ENCODE measurements at regions not wholly inside any gene's neighbourhood (a gene's known extent, or its start where the extent isn't known, plus 50 kb on each side); places are given as distances from the start of the nearest gene placed in this dataset.

GRCh38 chr21:26374817-26375216 is 198.3 kb downstream of the CYYR1 start:
- no peak overlapping the region for H3K4me3 ChIP-seq (ENCODE audit: low read depth, low read length)
- no peaks in the 10 kb centered on the region for H3K9me3 ChIP-seq (ENCODE audit: control insufficient read depth in 2 of 2, low read length in 2 of 2)
- no peaks in the 10 kb centered on the region for H3K4me1 ChIP-seq (ENCODE audit: control insufficient read depth, insufficient read depth, low read length, poor library complexity, severe bottlenecking)
- DNase-seq (no peak), ATAC-seq (ENCODE audit: low read depth in 2 of 2) (no peak)
- peaks cover 0 to 9% (median 3%) of the 10 kb centered on the region in 7 donors for H3K9me3 Mint-ChIP-seq
- H3K27ac Mint-ChIP-seq: no peak overlapping the region
- H3K36me3 ChIP-seq (ENCODE audit: control insufficient read depth, insufficient read depth, low read length): no peaks in the 10 kb centered on the region
- H3K36me3 Mint-ChIP-seq: no peaks in the 10 kb centered on the region
- H3K27ac ChIP-seq (ENCODE audit: insufficient read depth, low read length, poor library complexity, severe bottlenecking): no peak overlapping the region
- no peaks in the 10 kb centered on the region for H3K27me3 Mint-ChIP-seq
- no peaks in the 10 kb centered on the region for H3K27me3 ChIP-seq (ENCODE audit: control insufficient read depth, insufficient read depth, low read length)
- no peaks in the 10 kb centered on the region for H3K4me1 Mint-ChIP-seq
- no peak overlapping the region for H3K4me3 Mint-ChIP-seq

GRCh38 chr21:26368591-26369320 is 198.2 kb upstream of the APP start:
- Mint-ChIP-seq H3K4me1 (no peaks in the 10 kb centered on the region), H3K9me3 (peaks cover 0 to 5% (median 0%) of the 10 kb centered on the region in 7 donors), H3K27ac (no peak overlapping the region), H3K36me3 (no peaks in the 10 kb centered on the region), H3K4me3 (no peak overlapping the region), H3K27me3 (no peaks in the 10 kb centered on the region)
- Histone ChIP-seq H3K27ac (ENCODE audit: insufficient read depth, low read length, poor library complexity, severe bottlenecking) (no peak overlapping the region), H3K36me3 (ENCODE audit: control insufficient read depth, insufficient read depth, low read length) (no peaks in the 10 kb centered on the region), H3K4me3 (ENCODE audit: low read depth, low read length) (no peak overlapping the region), H3K27me3 (ENCODE audit: control insufficient read depth, insufficient read depth, low read length) (no peaks in the 10 kb centered on the region), H3K9me3 (ENCODE audit: control insufficient read depth in 2 of 2, low read length in 2 of 2) (no peaks in the 10 kb centered on the region), H3K4me1 (ENCODE audit: control insufficient read depth, insufficient read depth, low read length, poor library complexity, severe bottlenecking) (no peaks in the 10 kb centered on the region)
- DNase-seq (no peak), ATAC-seq (ENCODE audit: low read depth in 2 of 2) (no peak)

- H3K27ac Mint-ChIP-seq: no peak overlapping the region
- no peaks in the 10 kb centered on the region for H3K4me1 ChIP-seq (ENCODE audit: control insufficient read depth, insufficient read depth, low read length, poor library complexity, severe bottlenecking)
- H3K36me3 ChIP-seq (ENCODE audit: control insufficient read depth, insufficient read depth, low read length): no peaks in the 10 kb centered on the region
- DNase-seq (no peak), ATAC-seq (ENCODE audit: low read depth in 2 of 2) (no peak)
- H3K4me1 Mint-ChIP-seq: no peaks in the 10 kb centered on the region
- H3K36me3 Mint-ChIP-seq: no peaks in the 10 kb centered on the region
- no peak overlapping the region for H3K27ac ChIP-seq (ENCODE audit: insufficient read depth, low read length, poor library complexity, severe bottlenecking)
- H3K4me3 ChIP-seq (ENCODE audit: low read depth, low read length): no peak overlapping the region
- no peaks in the 10 kb centered on the region for H3K27me3 ChIP-seq (ENCODE audit: control insufficient read depth, insufficient read depth, low read length)
- H3K27me3 Mint-ChIP-seq: no peaks in the 10 kb centered on the region
- H3K9me3 Mint-ChIP-seq: peaks cover 0 to 5% (median 0%) of the 10 kb centered on the region in 7 donors
- H3K4me3 Mint-ChIP-seq: no peak overlapping the region
- no peaks in the 10 kb centered on the region for H3K9me3 ChIP-seq (ENCODE audit: control insufficient read depth in 2 of 2, low read length in 2 of 2)
These were observed 196.2 kb upstream of the APP start for GRCh38 chr21:26366781-26367180.

DNA sequence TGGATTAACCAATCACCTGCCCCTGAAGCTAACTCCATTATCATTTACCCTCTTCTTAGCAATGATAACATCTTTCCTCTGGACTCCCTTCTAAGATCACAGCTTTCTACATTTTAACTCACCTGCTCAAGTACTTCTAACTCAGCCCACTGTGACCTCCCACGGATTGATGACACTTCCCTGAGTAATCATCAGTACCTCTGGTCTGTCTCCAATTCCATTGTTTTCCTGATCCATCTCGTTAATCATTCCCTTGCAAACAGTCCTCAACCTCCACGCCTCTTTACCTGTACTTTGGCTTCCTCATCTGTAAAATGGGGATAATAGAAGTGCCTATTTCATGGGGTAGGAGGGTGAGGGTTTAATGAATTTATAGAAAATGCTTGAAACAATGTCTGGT is 195.3 kb upstream of the APP start:
- H3K4me1 ChIP-seq (ENCODE audit: control insufficient read depth, insufficient read depth, low read length, poor library complexity, severe bottlenecking): no peaks in the 10 kb centered on the region
- Mint-ChIP-seq H3K4me3 (no peak overlapping the region), H3K36me3 (no peaks in the 10 kb centered on the region)

GRCh38 chr21:26351661-26352060 is 181.1 kb upstream of the APP start:
- H3K9me3 Mint-ChIP-seq: peaks cover 0 to 6% (median 0%) of the 10 kb centered on the region in 7 donors
- H3K27ac Mint-ChIP-seq: no peak overlapping the region
- Histone ChIP-seq H3K4me1 (ENCODE audit: control insufficient read depth, insufficient read depth, low read length, poor library complexity, severe bottlenecking) (no peaks in the 10 kb centered on the region), H3K36me3 (ENCODE audit: control insufficient read depth, insufficient read depth, low read length) (no peaks in the 10 kb centered on the region), H3K9me3 (ENCODE audit: control insufficient read depth in 2 of 2, low read length in 2 of 2) (no peaks in the 10 kb centered on the region), H3K4me3 (ENCODE audit: low read depth, low read length) (no peak overlapping the region), H3K27me3 (ENCODE audit: control insufficient read depth, insufficient read depth, low read length) (no peaks in the 10 kb centered on the region), H3K27ac (ENCODE audit: insufficient read depth, low read length, poor library complexity, severe bottlenecking) (no peak overlapping the region)
- H3K36me3 Mint-ChIP-seq: no peaks in the 10 kb centered on the region
- DNase-seq: no peak
- no peaks in the 10 kb centered on the region for H3K4me1 Mint-ChIP-seq
- H3K27me3 Mint-ChIP-seq: no peaks in the 10 kb centered on the region
- H3K4me3 Mint-ChIP-seq: no peak overlapping the region
- ATAC-seq (ENCODE audit: low read depth in 2 of 2): no peak

More for the DNA sequence above, 195.3 kb upstream of the APP start:
- no peak overlapping the region for H3K27ac Mint-ChIP-seq
- DNase-seq: no peak
- no peaks in the 10 kb centered on the region for H3K27me3 Mint-ChIP-seq
- Histone ChIP-seq H3K27me3 (ENCODE audit: control insufficient read depth, insufficient read depth, low read length) (no peaks in the 10 kb centered on the region), H3K27ac (ENCODE audit: insufficient read depth, low read length, poor library complexity, severe bottlenecking) (no peak overlapping the region), H3K9me3 (ENCODE audit: control insufficient read depth in 2 of 2, low read length in 2 of 2) (no peaks in the 10 kb centered on the region), H3K36me3 (ENCODE audit: control insufficient read depth, insufficient read depth, low read length) (no peaks in the 10 kb centered on the region), H3K4me3 (ENCODE audit: low read depth, low read length) (no peak overlapping the region)
- H3K9me3 Mint-ChIP-seq: peaks cover 0 to 5% (median 0%) of the 10 kb centered on the region in 7 donors
- H3K4me1 Mint-ChIP-seq: no peaks in the 10 kb centered on the region
- no peak for ATAC-seq (ENCODE audit: low read depth in 2 of 2)

GRCh38 chr21:26332867-26333266 is 162.3 kb upstream of the APP start:
- Mint-ChIP-seq H3K36me3 (no peaks in the 10 kb centered on the region), H3K4me1 (peaks cover 0 to 4% (median 0%) of the 10 kb centered on the region in 4 donors), H3K27ac (no peak overlapping the region), H3K27me3 (no peaks in the 10 kb centered on the region), H3K4me3 (no peak overlapping the region), H3K9me3 (peaks cover 0 to 6% (median 3%) of the 10 kb centered on the region in 7 donors)
- no peak overlapping the region for H3K27ac ChIP-seq (ENCODE audit: insufficient read depth, low read length, poor library complexity, severe bottlenecking)
- H3K36me3 ChIP-seq (ENCODE audit: control insufficient read depth, insufficient read depth, low read length): no peaks in the 10 kb centered on the region
- no peak overlapping the region for H3K4me3 ChIP-seq (ENCODE audit: low read depth, low read length)
- H3K9me3 ChIP-seq (ENCODE audit: control insufficient read depth in 2 of 2, low read length in 2 of 2): no peaks in the 10 kb centered on the region
- DNase-seq (no peak), ATAC-seq (ENCODE audit: low read depth in 2 of 2) (no peak)
- no peaks in the 10 kb centered on the region for H3K27me3 ChIP-seq (ENCODE audit: control insufficient read depth, insufficient read depth, low read length)
- H3K4me1 ChIP-seq (ENCODE audit: control insufficient read depth, insufficient read depth, low read length, poor library complexity, severe bottlenecking): no peaks in the 10 kb centered on the region

- no peak overlapping the region for H3K27ac Mint-ChIP-seq
- H3K4me3 Mint-ChIP-seq: no peak overlapping the region
- H3K36me3 Mint-ChIP-seq: no peaks in the 10 kb centered on the region
- peaks cover 0 to 6% (median 0%) of the 10 kb centered on the region in 7 donors for H3K9me3 Mint-ChIP-seq
- ATAC-seq (ENCODE audit: low read depth in 2 of 2): no peak
- H3K4me1 Mint-ChIP-seq: peaks cover 0 to 4% (median 0%) of the 10 kb centered on the region in 4 donors
- Histone ChIP-seq H3K27ac (ENCODE audit: insufficient read depth, low read length, poor library complexity, severe bottlenecking) (no peak overlapping the region), H3K9me3 (ENCODE audit: control insufficient read depth in 2 of 2, low read length in 2 of 2) (no peaks in the 10 kb centered on the region), H3K4me3 (ENCODE audit: low read depth, low read length) (no peak overlapping the region), H3K36me3 (ENCODE audit: control insufficient read depth, insufficient read depth, low read length) (no peaks in the 10 kb centered on the region), H3K4me1 (ENCODE audit: control insufficient read depth, insufficient read depth, low read length, poor library complexity, severe bottlenecking) (no peaks in the 10 kb centered on the region), H3K27me3 (ENCODE audit: control insufficient read depth, insufficient read depth, low read length) (no peaks in the 10 kb centered on the region)
- DNase-seq: no peak
- H3K27me3 Mint-ChIP-seq: no peaks in the 10 kb centered on the region
These were observed 160.8 kb upstream of the APP start for GRCh38 chr21:26331205-26331980.

Data from CD4-positive, CD25-positive, alpha-beta regulatory T cell (primary cell).